ENCODE measurements at regions not wholly inside any gene's neighbourhood (a gene's known extent, or its start where the extent isn't known, plus 50 kb on each side); places are given as distances from the start of the nearest gene placed in this dataset.

DNA sequence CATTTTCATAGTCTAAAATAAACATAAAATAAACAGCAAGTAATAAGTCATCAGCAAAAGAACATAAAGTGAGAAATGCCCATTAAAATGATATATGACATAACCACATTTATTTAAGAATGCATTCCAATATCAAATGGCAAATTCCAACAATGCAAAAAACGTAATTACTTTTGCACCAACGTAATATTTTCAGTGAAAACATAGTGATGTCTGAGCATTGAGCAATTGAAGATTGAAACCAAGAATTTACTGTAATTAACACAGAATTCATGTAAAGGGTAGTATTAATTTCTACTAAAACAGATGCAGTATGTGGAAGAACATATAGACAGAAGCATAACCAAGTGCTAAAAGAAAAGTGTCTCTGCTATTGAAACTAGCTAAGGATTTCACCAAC lies 123.0 kb upstream of the TNS3 start:
- no peak for DNase-seq (ENCODE audit: low spot score)
- TF ChIP-seq, protein P1, sequence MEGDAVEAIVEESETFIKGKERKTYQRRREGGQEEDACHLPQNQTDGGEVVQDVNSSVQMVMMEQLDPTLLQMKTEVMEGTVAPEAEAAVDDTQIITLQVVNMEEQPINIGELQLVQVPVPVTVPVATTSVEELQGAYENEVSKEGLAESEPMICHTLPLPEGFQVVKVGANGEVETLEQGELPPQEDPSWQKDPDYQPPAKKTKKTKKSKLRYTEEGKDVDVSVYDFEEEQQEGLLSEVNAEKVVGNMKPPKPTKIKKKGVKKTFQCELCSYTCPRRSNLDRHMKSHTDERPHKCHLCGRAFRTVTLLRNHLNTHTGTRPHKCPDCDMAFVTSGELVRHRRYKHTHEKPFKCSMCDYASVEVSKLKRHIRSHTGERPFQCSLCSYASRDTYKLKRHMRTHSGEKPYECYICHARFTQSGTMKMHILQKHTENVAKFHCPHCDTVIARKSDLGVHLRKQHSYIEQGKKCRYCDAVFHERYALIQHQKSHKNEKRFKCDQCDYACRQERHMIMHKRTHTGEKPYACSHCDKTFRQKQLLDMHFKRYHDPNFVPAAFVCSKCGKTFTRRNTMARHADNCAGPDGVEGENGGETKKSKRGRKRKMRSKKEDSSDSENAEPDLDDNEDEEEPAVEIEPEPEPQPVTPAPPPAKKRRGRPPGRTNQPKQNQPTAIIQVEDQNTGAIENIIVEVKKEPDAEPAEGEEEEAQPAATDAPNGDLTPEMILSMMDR (IDR thresholded peaks at IDR 0.05; ENCODE audit: unreplicated experiment): no peak
- peaks cover 8% of the 10 kb centered on the region for H3K4me1 Mint-ChIP-seq (ENCODE audit: unreplicated experiment)
- no peak overlapping the region for H3K4me3 Mint-ChIP-seq (ENCODE audit: unreplicated experiment)
- H3K9me3 Mint-ChIP-seq (ENCODE audit: unreplicated experiment): no peaks in the 10 kb centered on the region
- no peak overlapping the region for H3K27ac Mint-ChIP-seq (ENCODE audit: unreplicated experiment)
- H3K27me3 Mint-ChIP-seq (ENCODE audit: unreplicated experiment): no peaks in the 10 kb centered on the region
- H3K36me3 Mint-ChIP-seq (ENCODE audit: low read depth, unreplicated experiment): no peaks in the 10 kb centered on the region

DNA sequence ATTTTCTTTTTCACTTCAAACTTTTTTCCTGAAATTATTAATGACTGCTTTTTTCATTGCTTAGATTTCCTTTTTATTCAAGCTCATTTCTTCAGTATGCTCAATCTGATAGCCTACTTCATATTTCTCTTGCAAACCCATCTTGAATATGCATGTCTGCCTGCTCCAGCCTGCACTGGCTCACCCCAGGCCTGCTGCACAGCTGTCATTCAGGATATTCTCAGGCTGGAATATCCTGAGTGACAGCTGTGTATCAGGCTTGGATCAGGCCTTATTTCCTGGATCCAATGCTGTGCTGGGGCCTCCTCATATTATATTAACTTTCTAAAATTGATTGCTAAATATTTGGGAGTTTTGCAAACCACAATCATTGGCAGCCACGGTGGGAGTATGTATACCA lies 120.2 kb upstream of the TNS3 start:
- H3K4me1 Mint-ChIP-seq (ENCODE audit: unreplicated experiment): peaks cover 8% of the 10 kb centered on the region
- H3K4me3 Mint-ChIP-seq (ENCODE audit: unreplicated experiment): no peak overlapping the region
- no peaks in the 10 kb centered on the region for H3K36me3 Mint-ChIP-seq (ENCODE audit: low read depth, unreplicated experiment)
- DNase-seq (ENCODE audit: low spot score): no peak
- no peaks in the 10 kb centered on the region for H3K27me3 Mint-ChIP-seq (ENCODE audit: unreplicated experiment)
- H3K27ac Mint-ChIP-seq (ENCODE audit: unreplicated experiment): no peak overlapping the region
- no peaks in the 10 kb centered on the region for H3K9me3 Mint-ChIP-seq (ENCODE audit: unreplicated experiment)
- TF ChIP-seq, protein P1 (IDR thresholded peaks at IDR 0.05; ENCODE audit: unreplicated experiment): no peak

DNA sequence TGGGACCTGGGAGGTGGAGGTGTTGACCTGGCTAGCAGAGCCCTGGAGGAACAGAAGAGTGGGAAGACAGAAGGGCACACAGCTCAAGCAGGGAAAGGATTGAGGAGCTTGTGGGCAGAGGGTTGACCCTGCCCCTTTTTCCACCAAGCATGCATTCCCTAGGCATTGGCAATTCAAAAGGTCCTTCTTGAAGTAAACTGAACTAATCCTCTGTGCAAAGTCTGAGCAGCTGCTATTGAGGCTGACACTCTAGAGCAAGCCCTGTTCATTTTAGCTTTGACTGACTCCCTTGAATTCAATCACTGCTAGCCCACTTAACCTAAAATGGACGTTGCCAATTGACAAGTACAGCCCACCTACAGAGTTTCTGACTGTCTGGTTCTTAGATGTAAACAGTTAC lies 116.5 kb upstream of the TNS3 start:
- Mint-ChIP-seq H3K27ac (ENCODE audit: unreplicated experiment) (no peak overlapping the region), H3K36me3 (ENCODE audit: low read depth, unreplicated experiment) (no peaks in the 10 kb centered on the region), H3K4me1 (ENCODE audit: unreplicated experiment) (peaks cover 8% of the 10 kb centered on the region), H3K27me3 (ENCODE audit: unreplicated experiment) (no peaks in the 10 kb centered on the region), H3K4me3 (ENCODE audit: unreplicated experiment) (no peak overlapping the region), H3K9me3 (ENCODE audit: unreplicated experiment) (no peaks in the 10 kb centered on the region)
- TF ChIP-seq, protein P1 (IDR thresholded peaks at IDR 0.05; ENCODE audit: unreplicated experiment): no peak
- DNase-seq (ENCODE audit: low spot score): no peak

DNA sequence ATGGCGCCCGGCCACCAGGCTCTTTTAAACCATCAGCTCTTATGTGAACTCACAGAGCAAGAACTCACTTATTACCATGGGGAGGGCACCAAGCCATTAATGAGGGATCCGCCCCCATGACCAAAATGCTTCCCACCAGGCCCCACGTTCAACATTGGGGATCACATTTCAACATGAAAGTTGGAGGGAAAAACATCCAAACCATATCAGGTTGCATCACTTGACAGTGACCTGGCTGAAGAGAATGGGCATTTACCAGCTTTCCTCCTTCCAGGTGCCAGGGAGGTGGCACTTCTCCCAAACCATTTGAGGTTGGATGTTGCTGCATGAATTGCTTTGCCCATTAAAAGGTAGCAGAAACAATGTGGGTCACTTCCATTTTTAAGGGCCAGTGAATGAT lies 115.6 kb upstream of the TNS3 start:
- Mint-ChIP-seq H3K9me3 (ENCODE audit: unreplicated experiment) (no peaks in the 10 kb centered on the region), H3K4me3 (ENCODE audit: unreplicated experiment) (no peak overlapping the region), H3K4me1 (ENCODE audit: unreplicated experiment) (peaks cover 3% of the 10 kb centered on the region), H3K36me3 (ENCODE audit: low read depth, unreplicated experiment) (no peaks in the 10 kb centered on the region), H3K27ac (ENCODE audit: unreplicated experiment) (no peak overlapping the region), H3K27me3 (ENCODE audit: unreplicated experiment) (no peaks in the 10 kb centered on the region)
- DNase-seq (ENCODE audit: low spot score): no peak
- TF ChIP-seq, protein P1 (IDR thresholded peaks at IDR 0.05; ENCODE audit: unreplicated experiment): no peak

DNA sequence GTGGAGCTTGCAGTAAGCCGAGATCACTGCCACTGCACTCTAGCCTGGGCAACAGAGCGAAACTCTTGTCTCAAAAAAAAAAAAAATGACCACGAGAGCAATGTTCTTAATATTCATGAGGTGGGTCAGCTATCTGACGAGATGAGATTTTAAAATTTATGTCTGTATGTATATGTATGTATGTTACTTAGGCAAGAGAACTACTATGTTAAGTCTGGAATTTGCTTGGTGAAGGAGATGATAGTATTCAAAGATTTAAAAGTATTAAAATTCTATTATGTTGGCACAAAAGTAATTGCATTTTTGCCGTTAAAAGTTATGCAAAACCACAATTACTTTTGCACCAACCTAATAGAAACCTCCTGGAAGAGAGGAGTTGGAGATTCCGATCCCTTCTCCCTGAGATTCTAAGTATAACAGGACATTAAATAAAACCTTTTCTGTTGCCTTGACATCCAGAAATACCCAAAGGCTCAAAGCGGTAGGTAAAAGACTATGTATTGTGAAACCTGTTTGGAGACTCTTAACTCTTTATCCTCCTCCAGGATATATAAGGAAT lies 114.3 kb upstream of the TNS3 start:
- H3K4me1 Mint-ChIP-seq (ENCODE audit: unreplicated experiment): no peaks in the 10 kb centered on the region
- no peak overlapping the region for H3K4me3 Mint-ChIP-seq (ENCODE audit: unreplicated experiment)
- no peak for DNase-seq (ENCODE audit: low spot score)
- no peak overlapping the region for H3K27ac Mint-ChIP-seq (ENCODE audit: unreplicated experiment)
- TF ChIP-seq, protein P1 (IDR thresholded peaks at IDR 0.05; ENCODE audit: unreplicated experiment): no peak
- H3K36me3 Mint-ChIP-seq (ENCODE audit: low read depth, unreplicated experiment): no peaks in the 10 kb centered on the region
- no peaks in the 10 kb centered on the region for H3K27me3 Mint-ChIP-seq (ENCODE audit: unreplicated experiment)
- no peaks in the 10 kb centered on the region for H3K9me3 Mint-ChIP-seq (ENCODE audit: unreplicated experiment)

Measured in endothelial cell (in vitro differentiated cells).